ENCODE measurements at regions not wholly inside any gene's neighbourhood (a gene's known extent, or its start where the extent isn't known, plus 50 kb on each side); places are given as distances from the start of the nearest gene placed in this dataset.
"Not testable (repeated sequence)": the region's sequence is repeated elsewhere in the genome, so short reads cannot be mapped to it uniquely, and the experiment has no call there.

- DNase-seq: no peak
Observed at GRCh38 chr7:37549076-37549931, 100.6 kb upstream of the ELMO1 start.

- DNase-seq: no peak
Observed at GRCh38 chr7:37550426-37550825, 101.8 kb upstream of the ELMO1 start.

- no peak for DNase-seq
Observed at GRCh38 chr7:37550872-37551271, 102.2 kb upstream of the ELMO1 start.

DNA sequence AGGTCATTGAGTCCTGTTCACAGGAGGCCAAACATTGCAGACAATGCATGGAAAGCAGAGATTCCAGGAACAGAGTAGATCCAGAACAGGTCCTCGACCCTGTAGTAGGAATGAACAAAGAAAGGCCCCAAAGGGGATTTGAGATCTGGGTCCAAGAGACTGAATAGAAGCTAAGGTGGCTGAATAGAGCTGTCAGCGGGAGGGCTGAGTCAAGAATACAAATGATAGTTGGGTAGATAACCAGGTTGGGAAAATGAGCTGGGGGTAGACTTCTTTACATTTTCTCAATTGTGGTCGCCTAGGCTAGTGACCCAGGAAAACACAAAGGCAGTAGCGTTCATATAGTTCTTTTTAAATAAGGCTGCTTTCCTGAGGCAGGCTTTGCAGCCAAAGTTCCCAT is 103.4 kb upstream of the ELMO1 start:
- DNase-seq: no peak

DNA sequence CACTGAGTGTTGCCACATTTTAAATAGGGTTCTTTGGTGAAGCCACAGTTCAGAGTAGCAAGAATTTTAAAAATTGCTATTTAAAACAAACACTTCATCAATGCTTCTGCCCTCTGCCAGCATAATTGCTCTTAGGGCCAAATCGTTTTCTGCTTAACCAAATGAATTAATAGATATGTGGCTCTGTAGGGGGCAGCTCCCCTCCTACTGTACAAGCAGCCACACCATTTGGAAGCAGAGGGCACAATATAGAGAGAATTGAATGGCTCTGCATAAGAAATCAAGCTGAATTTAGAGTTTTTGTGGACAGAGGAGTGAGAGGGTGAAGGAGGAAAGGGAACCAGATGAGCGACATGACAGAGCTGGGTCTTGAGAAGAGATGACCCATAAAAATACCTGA is 103.8 kb upstream of the ELMO1 start:
- DNase-seq: not testable (repeated sequence)

- DNase-seq: no peak
Observed at GRCh38 chr7:37555528-37555927, 106.9 kb upstream of the ELMO1 start.

DNA sequence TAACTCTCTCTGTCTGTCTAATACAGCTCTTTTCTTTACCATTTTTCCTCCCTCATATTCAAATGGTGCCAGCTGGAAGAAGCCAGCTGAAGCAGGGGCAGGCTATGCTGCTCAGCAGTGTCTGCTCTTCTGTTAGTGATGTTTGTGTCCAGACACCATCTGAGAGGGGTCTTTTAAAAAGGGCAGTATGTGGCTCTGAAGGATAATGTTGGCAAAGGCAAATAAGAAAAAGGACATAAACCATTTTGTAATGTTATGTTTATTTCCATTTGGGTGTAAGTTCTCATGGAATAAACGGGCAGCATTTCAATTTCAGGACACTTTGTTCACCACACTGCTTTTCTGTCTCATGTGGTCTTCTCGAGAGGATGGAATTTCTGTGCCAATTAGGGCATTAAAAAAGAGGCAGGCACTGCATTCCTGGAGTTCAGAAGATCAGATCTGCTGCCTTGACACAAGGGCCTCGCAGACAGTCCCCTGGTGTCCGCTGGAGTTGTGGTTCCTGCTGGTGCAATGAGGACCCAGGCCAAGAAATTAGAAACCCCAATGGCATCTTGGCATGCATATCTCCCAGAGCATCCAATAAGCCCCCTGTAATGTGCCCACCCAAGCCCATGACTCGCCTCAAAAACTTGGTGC is 109.0 kb upstream of the ELMO1 start:
- no peak for DNase-seq

GRCh38 chr7:37558320-37559096 is 109.8 kb upstream of the ELMO1 start:
- DNase-seq: no peak

- no peak for DNase-seq
Observed at GRCh38 chr7:37570145-37570544, 113.4 kb upstream of the GPR141 start.

DNA sequence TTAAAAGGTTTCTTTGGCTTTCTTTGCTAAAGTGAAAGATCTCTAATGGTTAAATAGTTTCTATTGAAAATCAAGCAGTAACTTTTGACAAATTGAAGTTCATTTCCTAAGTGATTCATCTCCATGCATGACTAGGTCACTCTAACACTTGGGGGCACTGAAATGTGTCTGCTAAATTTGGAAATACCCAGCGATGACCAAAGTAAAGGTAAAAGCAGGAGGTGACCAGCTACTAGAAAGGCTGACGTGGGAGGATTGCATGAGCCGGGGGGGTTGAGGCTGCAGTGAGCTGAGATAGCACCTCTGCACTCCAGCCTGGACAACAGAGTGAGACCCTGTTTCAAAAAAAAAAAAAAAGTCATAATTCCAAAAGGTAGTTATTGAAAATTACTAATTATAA is 111.8 kb upstream of the GPR141 start:
- DNase-seq: no peak

DNA sequence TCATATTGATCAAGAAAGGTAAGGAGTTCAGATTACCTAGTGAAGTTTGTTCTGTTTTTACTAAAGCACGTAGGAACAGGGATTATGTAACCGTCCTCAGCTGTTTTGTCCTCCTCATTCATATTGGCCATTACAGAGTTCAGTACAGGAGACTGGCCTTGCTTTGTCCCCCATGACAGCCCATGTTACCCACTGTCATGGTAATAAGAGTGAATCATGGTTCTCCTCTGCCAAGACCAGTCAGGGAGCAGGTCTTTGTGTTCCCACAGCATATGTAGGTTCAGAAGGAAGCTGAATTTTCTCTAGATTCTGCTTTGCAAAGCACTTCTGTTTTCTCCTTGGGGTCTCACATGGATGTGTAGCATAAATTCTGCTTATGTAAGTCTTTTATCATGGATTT is 106.2 kb upstream of the GPR141 start:
- DNase-seq: no peak

- no peak for DNase-seq
Observed at GRCh38 chr7:37577901-37578300, 105.7 kb upstream of the GPR141 start.

DNA sequence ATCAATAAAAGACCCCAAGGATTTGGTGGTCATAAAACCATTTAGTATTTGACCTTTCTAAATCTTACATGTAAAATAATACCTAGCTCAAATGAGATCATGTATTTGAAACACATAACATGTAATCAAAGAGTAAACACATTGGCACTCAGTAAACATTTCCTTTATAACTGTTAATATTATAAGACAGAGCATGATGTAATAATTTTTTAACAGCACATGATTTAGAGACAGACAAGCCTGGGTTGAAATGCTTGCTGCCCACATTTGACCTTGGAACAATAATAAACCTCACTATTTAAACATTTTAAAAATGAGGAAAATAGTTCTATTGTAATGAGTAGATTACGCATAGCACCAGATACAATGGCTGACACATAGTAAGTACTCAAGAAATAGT is 105.2 kb upstream of the GPR141 start:
- DNase-seq: no peak

DNA sequence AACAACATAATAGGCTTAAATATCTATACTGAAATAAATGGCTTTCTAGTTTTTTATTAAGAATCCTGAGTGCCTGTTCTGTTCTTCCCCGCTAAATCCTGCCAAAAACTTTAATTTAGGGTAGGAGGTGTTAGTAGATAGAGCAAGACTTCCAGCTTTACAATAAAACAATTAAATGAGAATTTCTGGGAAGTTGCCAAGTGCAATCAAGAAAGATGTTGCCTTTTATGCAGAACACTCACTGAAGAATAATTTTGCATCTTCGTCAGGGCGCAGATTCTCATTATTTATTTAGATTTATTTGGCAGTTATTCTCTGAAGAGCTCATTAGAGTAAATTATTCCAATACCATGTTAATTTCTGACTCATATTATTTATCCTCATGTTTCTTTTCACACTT is 103.2 kb upstream of the GPR141 start:
- no peak for DNase-seq

- not testable (repeated sequence) for DNase-seq
Observed at GRCh38 chr7:37584651-37585463, 98.7 kb upstream of the GPR141 start.

- DNase-seq: no peak
Observed at GRCh38 chr7:37590824-37591223, 92.7 kb upstream of the GPR141 start.

- no peak for DNase-seq
Observed at GRCh38 chr7:37592366-37592765, 91.2 kb upstream of the GPR141 start.

DNA sequence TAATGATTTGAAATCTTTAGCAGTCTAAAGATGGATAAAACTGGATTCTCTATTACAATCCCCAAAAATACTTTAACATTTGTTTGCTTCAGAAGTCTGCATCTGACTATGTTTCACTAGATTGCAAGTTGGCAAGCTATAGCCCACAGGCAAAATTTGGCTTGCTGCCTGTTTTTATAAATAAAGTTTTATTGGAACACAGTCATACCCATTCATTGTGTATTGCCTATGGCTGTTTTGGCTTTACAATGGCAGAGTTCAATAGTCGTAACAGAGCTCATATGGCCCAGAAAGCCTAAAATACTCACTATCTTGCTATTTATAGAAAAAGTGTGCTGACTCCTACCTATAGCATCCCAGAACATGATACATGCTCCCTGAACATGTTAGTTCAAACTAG is 89.0 kb upstream of the GPR141 start:
- no peak for DNase-seq

DNA sequence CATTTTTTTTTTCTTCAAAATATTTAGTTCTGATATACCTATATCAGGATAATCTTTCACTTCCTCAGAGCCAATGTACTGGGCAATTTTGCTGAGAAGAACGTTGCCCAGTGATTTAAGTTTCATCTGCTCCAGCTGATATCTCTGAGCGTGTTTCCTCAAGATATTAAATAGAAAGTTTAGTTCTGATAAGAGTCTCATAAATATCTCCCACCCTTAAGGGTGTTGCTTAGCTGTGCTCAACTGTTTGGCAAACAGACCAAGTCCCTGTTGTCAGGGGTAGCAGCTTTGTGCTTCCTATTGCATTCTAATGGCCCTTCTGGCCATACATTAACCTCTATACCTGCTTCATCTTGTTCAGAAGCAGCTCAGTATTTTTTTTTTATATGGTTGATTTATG is 84.7 kb upstream of the GPR141 start:
- no peak for DNase-seq

- no peak for DNase-seq
Observed at GRCh38 chr7:37601321-37601720, 82.2 kb upstream of the GPR141 start.

GRCh38 chr7:37604078-37604477 is 79.5 kb upstream of the GPR141 start:
- no peak for DNase-seq

DNA sequence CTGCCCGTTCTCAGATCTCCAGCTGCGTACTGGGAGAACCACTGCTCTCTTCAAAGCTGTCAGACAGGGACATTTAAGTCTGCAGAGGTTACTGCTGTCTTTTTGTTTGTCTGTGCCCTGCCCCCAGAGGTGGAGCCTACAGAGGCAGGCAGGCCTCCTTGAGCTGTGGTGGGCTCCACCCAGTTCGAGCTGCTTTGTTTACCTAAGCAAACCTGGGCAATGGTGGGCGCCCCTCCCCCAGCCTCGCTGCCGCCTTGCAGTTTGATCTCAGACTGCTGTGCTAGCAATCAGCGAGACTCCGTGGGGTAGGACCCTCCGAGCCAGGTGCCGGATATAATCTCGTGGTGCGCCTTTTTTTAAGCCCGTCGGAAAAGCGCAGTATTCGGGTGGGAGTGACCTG is 66.2 kb upstream of the GPR141 start:
- not testable (repeated sequence) for DNase-seq

- DNase-seq: no peak
Observed at GRCh38 chr7:37633048-37633447, 50.5 kb upstream of the GPR141 start.

All from activated CD4-positive, alpha-beta T cell treated with anti-CD3 and anti-CD28 coated beads, Interleukin-2, Interleukin-6, amounts not matched to agents 100 ng/mL and 50 ng/mL, durations not matched to agents 16 hours and 8 hours (primary cell).